HG03460 (cell line): ENCODE measurements at regions not wholly inside any gene's neighbourhood (a gene's known extent, or its start where the extent isn't known, plus 50 kb on each side); places are given as distances from the start of the nearest gene placed in this dataset.

Source experiments
- ATAC-seq: cut with Tn5 transposase; IDR thresholded peaks from one replicate; pipeline ENCODE4 v1.9.1; 2021; ENCODE audit not compliant: unreplicated experiment

GRCh38 chr18:45518311-45519155 lies 96.7 kb upstream of the SLC14A2 start:
- ATAC-seq = no peak

DNA sequence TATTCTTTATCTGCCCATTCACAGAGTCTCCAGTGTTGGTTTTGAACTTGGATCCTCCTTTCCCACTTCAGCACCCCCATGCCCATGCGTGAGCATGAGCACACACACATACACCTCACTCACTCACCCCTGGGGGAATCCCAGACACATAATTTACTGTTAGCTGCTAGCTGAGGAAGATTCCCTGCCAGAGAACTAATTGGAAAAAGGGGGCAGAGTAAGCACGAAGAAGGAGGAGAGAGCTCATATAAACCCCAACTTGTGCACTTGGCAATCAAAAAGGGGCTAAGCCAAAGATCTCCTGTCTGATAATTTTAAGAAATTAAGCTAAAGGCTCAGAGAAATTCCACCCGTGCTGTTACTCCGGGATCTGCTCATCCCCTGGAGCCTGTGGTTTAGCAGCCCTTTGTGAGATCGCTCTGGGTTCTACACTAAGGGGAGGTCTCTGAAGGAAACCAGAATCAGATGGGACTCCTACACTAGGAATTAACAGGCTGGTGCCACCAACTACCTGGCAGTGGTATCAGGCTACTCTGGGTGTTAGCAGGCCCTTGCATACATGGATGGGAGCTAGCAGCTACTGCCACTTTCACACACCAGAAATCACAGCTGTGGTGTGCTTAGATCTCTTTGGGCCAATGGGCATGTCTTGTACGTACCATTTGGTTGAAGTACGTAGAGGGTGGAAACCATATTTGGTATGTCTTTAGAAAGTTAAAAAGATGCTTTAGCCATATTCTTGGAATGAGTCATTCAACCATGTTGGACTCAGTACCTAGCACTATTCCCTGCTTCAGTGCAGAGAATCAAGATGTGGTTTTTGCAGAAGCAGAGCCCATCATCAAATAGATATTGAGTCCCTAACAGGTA lies 95.6 kb upstream of the SLC14A2 start:
- ATAC-seq = no peak

DNA sequence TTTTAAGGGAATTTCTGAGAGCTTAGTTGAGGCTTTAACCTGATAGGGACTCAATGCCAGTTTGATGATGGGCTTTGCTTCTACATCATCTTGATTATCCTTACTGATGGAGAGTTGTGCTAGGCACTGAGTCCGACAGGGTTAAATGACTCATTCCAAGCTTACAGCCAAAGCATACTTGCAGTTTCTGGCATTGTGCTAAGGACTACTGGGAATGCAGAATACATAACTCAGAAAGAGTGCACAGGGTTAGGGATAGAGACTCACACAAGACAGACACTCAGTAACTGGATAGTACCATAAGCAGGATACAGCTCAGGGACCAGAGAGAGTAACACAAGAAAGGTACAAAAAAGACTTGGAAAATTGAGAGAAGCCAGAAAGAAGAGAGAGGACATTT lies 94.1 kb upstream of the SLC14A2 start:
- ATAC-seq = no peak

- no peak for ATAC-seq
Measured at GRCh38 chr18:45521777-45522176, 93.5 kb upstream of the SLC14A2 start.

GRCh38 chr18:45522371-45522770 lies 92.9 kb upstream of the SLC14A2 start:
- ATAC-seq = no peak

DNA sequence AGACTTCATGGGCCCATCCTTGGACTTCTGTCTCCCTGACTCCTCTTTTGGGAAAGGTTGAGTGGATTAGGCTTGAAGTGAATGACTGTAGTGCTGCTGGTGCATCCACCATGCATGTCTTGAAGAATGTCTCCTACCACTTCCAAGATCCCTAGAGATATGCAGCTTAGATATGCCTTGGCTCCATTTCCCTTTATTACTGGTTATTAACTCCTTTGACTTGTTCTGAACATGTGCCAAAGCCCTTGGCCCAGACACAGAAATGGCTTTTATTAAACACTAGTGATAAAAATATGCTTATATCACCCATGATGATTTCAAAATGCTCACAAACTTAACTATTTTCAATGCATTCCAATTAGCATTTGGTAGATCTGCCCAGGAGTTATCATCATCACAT lies 90.0 kb upstream of the SLC14A2 start:
- ATAC-seq = no peak

GRCh38 chr18:45526114-45526841 lies 89.0 kb upstream of the SLC14A2 start:
- ATAC-seq = no peak

- no peak for ATAC-seq
Measured at GRCh38 chr18:45527891-45528290, 87.4 kb upstream of the SLC14A2 start.

DNA sequence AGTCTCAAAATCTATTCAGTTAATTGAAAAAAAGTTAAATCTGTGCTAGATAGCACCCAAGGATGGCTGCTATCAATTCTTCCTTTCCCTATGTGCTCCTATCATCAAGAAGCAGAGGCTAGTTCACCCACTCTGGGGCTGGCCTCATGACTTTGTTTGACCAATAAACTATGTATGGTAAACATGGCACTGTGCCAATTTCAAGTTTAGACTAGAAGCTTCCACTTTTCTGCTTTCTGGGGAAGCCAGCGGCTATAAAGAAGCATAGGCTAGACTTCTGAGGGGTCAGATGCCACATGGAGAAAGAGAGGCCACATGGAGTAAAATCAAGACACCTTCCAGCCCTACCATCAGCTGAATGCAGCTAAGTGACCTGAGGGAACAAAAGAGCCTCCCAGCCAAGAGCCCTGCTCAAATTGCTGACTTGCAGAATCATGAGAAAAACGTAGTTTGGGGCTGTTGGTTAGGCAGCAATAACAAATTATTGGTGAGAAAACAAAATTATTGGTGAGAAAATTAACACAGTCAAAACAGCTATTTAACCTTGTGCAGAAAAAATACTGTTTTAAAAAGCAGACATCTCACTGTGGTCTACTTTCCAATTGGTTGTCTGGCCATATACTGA lies 86.5 kb upstream of the SLC14A2 start:
- no peak for ATAC-seq

DNA sequence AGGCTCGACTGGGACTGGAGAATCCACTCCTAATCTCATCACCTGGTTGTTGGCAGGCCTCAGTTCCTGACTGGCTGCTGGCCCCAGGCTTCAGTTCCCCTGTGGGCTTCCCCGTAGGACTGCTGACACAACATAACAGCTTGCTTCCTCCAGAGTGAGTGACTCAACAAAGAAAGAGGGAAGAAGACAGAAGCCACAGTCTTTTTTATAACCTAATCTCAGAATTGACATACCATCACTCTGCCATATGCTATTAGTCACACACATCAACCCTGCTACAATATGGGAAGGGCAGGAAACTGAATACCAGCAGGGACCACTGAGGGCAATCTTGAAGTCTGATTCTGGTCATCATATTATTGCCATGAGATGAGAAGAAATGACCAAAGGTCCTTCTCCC lies 76.8 kb upstream of the SLC14A2 start:
- ATAC-seq = no peak

GRCh38 chr18:45539491-45539891 lies 75.8 kb upstream of the SLC14A2 start:
- ATAC-seq = no peak

GRCh38 chr18:45540125-45540524 lies 75.2 kb upstream of the SLC14A2 start:
- no peak for ATAC-seq

DNA sequence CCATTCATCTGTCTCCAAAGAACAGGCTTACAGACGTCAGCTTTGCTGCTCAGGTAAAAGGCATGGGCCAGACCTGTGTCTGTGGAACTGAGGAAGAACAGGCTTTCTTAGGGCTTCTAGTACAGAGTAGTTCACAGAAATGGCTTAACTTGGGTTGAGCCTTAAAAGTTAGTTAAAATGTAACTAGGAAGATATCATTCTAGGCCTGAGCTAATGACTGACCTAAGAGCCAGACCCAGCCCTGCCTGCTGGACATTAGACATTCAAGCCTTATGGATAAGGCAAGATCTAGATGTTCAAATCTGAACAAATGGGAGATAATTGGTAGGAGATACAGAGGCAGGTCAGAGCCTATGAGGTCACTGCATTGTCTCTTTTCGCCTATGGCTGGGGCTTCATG lies 73.9 kb upstream of the SLC14A2 start:
- no peak for ATAC-seq

GRCh38 chr18:45542043-45542442 lies 73.2 kb upstream of the SLC14A2 start:
- no peak for ATAC-seq

GRCh38 chr18:45547910-45548309 lies 67.4 kb upstream of the SLC14A2 start:
- ATAC-seq = no peak

- ATAC-seq = no peak
Measured at GRCh38 chr18:45548614-45549013, 66.7 kb upstream of the SLC14A2 start.

GRCh38 chr18:45549290-45549689 lies 66.0 kb upstream of the SLC14A2 start:
- no peak for ATAC-seq

DNA sequence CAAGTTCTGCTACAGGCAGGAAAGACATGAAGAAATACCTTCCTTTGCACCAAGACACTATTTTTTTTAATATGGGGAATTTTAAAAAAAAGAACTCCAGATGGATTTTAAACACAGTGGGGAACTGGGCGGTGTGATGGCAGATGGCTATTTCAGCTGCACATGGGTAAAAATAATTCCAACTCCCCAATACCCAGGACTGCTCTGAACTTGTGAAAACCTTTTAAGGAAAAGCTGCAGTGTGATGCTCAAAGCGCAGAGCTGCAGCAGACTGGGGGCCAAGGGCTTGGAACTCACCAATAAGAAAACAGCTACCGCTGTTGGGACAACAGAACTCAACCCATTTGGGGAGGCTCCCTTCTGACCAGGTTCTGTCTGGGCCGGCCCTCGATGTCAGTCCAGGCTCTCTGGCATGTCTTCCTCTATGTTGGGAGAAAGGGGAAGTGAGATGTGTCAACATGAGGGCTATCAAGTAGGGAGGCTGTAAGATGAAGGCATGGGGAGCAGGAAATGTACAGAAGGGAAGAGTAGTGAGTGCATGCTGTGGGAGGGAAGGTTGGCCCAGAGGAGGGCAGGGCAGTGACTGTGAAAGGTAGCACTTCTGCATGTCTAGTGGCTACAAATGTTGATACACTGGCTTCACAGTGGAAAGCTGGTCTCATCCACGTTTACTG lies 64.0 kb upstream of the SLC14A2 start:
- no peak for ATAC-seq

DNA sequence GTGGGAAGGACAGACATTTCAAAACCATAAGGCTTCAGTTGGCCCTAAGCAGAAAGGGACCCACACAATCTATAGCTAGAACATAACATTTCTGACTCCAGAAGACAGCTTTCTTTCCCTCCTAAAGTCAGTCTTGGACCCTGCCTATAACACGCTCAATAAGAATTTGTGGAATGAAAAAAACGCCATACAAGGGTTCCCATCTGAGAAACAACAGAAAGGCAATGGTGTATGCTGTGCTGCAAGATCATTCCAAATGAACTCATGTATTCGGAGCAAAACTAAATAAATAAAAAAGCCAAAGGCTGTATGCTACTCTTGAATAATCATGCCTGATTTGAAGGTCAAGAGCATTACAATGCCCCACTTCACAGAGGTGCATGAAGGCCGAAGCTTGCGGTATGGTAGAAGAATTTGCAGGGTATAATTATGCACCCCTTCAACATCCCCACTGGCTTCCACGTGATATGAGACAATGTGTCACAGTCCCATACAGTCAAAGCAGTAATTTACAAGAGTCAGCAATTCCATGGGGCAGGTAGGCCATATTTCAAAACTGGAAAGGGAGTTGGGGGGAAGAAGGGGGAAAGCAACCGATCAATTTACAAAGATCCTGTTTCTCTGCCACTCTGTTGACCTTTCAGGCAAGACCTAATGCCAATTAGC lies 61.4 kb upstream of the SLC14A2 start:
- no peak for ATAC-seq

DNA sequence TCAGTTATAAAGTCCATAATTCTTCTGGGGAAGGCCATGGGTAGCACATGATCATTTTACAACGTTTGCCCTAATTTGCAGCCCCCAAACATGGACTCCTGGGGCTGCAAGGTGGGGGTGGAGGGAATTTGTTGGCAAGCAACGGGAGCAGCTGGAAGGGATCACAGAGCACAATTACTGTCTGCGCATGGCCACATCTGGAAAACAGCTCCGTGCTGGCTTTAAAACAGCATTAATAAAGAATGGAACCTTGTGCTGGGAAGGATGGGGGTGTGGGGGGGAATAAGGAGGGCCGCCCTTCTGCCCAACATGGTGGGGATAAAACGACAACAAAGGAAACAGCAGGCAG lies 60.9 kb upstream of the SLC14A2 start:
- no peak for ATAC-seq
